ENCODE measurements at regions not wholly inside any gene's neighbourhood (a gene's known extent, or its start where the extent isn't known, plus 50 kb on each side); places are given as distances from the start of the nearest gene placed in this dataset.
"Not testable (repeated sequence)": the region's sequence is repeated elsewhere in the genome, so short reads cannot be mapped to it uniquely, and the experiment has no call there.

GRCh38 chr17:77832180-77832560 lies 126.3 kb upstream of the TNRC6C start:
- no peak for DNase-seq

- DNase-seq = no peak
Observed at GRCh38 chr17:77833769-77834168, 124.7 kb upstream of the TNRC6C start.

GRCh38 chr17:77834170-77835115 lies 124.1 kb upstream of the TNRC6C start:
- DNase-seq = no peak

GRCh38 chr17:77836557-77837041 lies 121.9 kb upstream of the TNRC6C start:
- DNase-seq = peak in 1 of 2 experiments; percentile 25

GRCh38 chr17:77837072-77837471 lies 121.4 kb upstream of the TNRC6C start:
- not testable (repeated sequence) for DNase-seq

- DNase-seq = no peak
Observed at GRCh38 chr17:77837917-77838316, 120.6 kb upstream of the TNRC6C start.

- no peak for DNase-seq
Observed at GRCh38 chr17:77838748-77839697, 119.5 kb upstream of the TNRC6C start.

- DNase-seq = no peak
Observed at GRCh38 chr17:77839698-77840512, 118.6 kb upstream of the TNRC6C start.

- DNase-seq = no peak
Observed at GRCh38 chr17:77840513-77841165, 117.9 kb upstream of the TNRC6C start.

- peak; percentile 59 to 82 for DNase-seq
Observed at GRCh38 chr17:77841742-77842527, 116.6 kb upstream of the TNRC6C start.

- no peak for DNase-seq
Observed at GRCh38 chr17:77842528-77843147, 115.9 kb upstream of the TNRC6C start.

- DNase-seq = not testable (repeated sequence)
Observed at GRCh38 chr17:77843255-77843895, 115.1 kb upstream of the TNRC6C start.

GRCh38 chr17:77843896-77844295 lies 114.6 kb upstream of the TNRC6C start:
- DNase-seq = no peak

GRCh38 chr17:77844681-77845080 lies 113.8 kb upstream of the TNRC6C start:
- no peak for DNase-seq

- DNase-seq = no peak
Observed at GRCh38 chr17:77845541-77846225, 112.8 kb upstream of the TNRC6C start.

- DNase-seq = peak in 1 of 2 experiments; percentile 63
Observed at GRCh38 chr17:77846531-77847085, 111.9 kb upstream of the TNRC6C start.

GRCh38 chr17:77847221-77848085 lies 111.0 kb upstream of the TNRC6C start:
- DNase-seq = no peak

- peak in 1 of 2 experiments; percentile 18 for DNase-seq
Observed at GRCh38 chr17:77848257-77848656, 110.2 kb upstream of the TNRC6C start.
